Fibroblast of the conjunctiva (primary cell): ENCODE measurements at regions not wholly inside any gene's neighbourhood (a gene's known extent, or its start where the extent isn't known, plus 50 kb on each side); places are given as distances from the start of the nearest gene placed in this dataset.

Experiments
- DNase-seq: peaks from one replicate; pipeline ENCODE4 v3.0.0-alpha.2; 2010; ENCODE audit warnings: low read depth

DNA sequence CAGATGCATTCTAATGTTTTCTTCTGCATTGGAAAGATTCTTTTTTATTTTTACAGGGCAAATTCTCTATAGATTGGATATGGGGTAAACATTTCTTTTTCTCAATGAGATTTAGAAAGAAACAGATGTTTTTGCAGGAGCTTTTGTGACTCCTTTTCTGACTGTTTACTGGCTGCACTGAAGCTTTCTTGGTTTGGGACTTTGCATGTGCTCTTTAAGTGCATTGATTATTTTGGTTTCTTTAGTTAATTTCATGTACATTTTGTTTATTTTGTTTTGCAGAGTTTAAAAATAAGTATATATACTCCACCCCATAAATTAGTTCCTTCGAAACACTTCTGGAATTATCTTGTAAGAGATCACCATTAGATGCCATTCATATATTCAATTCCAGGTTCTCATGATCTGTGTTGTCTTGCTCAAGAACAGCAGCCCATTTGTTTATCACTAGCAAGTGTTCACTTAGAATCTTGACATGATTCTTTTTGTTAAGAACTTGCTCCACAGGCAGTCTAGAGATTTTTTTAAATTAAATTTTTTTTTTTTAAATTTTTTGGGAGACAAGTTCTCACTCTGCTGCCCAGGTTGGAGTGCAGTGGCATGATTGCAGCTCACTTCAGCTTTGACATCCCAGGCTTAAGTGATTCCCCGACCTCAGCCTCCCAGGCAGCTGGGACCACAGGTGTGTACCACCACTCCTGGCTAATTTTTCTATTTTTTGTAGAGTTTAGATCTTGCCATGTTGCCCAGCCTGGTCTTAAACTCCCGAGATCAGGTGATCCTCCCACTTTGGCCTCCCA, 233.7 kb downstream of the MYCN start:
- DNase-seq, result no peak

DNA sequence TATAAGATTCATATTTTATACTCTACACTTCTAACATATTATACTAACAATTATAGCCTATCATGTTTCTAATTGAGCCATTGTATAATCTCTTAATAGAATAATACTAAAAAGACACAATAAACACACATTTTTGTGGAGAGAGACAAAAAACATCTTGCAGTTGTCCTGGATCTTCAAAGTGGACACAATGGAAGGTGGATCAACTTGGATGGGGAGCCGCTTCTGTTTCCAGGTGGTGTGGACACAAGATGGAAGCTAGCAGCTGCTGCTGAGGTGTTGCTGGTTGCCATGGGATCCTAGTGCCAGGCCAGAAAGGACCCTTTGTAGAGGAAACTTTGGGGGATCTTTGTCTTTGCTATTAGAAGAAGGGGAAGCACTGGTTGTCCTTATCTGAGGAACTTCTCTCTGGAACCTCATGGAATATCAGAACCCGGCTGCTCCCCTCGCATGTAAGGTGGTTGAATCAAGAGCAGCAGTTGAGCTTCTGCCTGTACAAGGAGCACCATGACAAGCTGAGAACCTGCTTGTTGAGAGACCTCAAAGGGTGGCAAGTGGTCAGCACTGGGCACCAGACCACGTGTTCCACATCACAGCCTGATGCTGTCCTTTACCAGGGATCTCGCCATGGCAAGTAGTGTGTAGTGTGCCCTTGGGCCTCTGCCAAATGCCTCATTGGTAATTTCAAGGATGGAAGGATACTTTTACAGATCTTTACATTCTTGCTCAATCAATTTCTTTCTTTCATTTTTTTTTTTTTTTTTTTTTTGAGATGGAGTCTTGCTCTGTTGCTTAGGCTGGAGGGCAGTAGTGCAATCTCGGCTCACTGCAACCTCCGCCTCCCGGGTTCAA, 232.2 kb downstream of the MYCN start:
- DNase-seq, result no peak

DNA sequence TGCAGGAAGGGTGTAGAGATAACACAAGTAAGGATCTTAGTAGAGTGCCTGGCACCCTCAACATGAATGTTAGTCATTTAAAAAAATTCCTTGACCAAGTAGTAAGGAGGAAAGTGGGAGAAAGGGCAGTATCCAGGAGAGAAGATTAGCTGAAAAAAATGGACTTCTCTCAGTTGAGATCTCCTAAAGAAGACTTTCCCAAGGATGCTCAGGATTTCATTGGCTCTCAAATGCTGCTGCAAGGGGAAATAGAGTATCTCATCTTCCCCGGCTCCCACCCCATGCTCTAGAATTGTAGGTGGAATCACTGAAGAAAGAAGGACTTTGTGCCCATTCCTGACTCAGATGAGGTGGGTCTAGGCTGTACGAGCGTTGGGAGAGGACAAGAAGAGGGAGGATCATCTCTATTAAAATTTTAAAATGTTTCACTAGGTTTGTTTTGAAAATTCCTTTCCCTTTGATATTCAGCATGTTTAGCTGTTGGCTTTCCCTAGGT, 231.1 kb downstream of the MYCN start:
- no peak for DNase-seq

DNA sequence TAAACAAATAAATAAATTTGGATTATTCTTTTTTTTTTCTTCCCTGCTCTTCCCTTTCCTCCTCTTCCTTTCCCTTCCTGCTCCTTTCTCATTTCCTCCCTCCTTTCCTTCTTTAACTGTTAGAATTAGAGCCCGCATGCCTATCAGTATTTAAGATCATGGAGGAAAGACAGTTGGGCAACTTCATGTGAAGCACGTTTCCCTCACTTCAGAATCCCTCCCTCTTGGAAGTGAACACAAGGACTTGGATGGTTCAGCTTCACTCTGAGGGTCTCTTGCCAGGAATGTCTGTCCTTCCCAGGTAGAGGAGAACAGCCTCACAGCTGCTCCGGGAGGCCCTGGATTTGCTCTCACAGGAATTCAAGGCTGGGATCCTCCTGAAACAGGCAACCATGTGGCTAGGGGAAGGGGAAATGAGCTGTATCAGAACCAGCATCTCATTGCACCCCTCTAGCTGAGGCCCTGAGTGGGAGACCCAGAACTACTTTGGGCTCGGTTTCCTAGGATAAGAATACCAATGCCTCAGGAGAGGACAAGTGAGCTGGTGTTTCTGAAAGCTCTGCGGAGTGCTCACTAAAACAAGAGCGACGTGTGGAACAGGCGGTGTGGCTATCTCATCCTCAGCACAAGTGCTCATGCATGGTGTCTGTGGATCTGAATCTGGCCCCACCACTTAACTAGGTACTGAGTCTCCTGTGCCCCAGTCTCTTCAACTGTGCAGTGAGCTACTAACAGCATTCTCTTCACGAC, 230.5 kb downstream of the MYCN start:
- DNase-seq, result no peak

DNA sequence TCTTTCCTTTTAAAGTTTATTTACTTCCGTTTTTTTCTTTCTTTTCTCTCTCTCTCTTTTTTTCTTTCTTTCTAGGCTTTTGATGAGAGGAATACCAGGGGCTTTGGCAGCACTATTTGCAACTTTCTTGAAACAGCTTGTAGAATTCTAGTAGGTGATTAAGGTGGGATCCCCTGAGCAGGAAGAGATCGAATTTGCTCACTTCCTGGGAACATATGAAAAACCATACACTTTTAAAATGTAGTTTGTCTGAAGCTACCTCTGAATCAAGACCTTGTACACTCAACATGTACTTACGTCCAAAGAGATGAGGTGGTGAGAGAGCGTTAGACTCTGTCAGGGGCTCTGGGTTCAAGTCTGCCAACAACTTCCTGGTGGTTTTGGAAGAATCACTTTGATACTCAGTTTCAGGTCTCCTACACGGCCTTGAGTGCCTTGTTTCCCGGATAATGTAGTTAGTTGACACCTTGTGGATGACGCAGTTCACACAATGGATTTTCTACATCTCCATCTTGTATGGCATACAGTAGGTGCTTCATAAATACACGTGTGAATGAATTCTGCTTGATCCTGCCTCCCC, 229.1 kb downstream of the MYCN start:
- DNase-seq, result no peak

DNA sequence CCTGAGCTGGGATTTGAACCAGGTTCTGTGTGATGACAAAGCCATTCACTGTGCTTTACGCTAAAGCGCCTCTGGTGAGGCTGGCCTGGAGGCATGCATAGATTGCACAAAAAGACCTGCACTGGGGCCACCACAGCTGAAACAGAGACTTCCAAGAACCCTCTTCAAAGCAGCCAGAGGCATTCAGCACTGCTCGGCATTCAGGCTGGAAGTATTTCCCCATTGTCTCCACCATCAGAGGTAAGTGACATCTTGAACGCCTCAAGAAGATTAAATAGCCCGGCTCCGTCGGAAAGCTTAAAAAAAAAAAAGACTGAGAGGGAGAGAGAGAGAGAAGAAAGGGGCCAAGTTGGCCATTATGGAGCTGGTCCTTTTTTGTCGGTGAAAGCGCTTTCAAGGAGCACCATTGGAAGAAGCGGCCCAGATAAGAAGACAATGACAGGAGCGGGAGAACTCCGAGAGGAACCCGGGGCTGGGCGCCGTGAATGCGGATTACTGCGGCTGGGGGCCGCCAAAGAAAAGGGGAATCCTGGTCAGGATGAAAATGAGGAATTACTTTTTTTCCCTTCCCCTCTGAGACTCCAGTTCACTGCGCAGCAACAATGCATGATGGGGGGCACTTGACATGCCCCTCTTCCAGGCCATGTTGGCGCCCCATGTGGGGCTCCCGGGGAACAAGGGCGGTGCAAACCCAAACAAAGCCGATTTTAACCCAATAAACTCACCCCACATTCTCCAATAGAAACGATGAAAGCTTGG, 228.3 kb downstream of the MYCN start:
- DNase-seq, result no peak

DNA sequence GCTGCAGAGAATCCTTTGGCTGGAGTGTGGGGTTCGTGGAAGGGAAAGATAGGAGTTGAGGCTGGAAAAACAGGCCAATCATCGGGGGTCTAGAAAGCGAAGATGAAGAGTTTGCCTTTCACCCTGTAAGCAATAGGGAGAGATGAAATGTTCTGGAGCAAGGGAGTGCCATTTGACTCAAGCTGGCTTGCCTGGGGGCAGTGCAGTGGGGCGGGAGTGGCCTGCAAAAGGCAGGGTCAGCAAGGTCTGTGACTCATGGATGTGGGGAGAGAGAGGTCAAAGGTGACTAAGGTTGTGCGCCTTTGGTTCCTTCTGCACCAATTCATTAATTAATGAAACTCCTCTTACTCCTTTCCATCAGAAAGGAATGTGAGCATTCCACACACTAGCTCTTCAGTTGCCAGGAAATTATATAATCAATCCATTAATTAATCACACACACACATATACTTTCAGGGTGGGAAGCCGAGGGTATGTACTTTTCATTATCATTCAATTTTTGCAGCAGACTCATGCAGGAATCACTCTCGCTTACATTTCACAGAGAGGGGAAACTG, 227.6 kb downstream of the MYCN start:
- DNase-seq, result no peak

DNA sequence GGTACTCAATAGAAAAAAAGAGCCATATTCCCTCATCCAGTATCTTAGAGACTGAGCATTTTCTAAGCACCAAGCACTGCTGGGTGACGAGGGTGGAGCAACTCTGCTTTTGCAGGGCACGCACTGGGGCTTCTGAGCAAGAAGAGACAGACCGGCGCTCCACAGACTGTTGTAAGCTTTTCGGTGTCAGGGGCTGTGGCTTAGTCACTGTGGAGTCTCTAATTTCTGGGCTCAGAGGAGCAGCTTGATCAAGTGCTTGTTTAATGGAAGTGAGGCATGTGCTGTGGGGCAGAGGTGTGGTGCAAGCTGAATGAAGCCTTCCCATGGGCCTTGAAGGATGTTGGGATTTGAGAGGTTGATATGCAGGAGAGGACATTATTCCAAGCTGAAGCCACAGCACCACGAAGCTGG, 227.1 kb downstream of the MYCN start:
- DNase-seq, result no peak

DNA sequence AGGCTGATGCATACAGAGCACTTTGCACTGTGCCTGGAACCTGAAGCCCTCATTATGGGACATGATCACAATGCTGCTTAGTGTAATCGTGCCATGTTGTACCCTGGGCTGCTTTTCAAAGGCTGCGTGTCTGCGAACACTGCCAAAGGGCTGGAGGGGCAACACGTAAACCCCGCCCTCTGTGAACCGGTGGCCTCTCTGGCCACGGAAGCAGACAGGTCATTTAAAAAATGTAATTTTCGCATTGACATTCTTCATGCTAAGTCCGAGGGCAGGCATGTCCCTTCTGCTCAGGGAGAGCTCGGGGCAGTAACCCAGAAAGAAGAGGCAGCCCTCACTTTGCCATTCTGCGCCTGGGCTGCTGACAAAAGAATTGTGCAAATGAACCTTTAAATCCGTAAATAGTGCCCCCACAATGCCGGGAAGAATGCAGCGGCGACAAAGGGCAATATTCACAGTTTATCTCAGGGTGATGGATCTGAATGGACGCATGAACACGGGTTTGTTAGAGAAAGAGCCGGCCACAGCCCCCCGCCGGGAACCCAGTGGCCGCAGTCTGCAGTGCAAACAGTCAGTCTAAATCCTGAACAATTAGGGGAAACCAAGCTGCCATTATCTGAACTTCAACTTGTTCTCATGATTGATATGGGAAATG, 226.1 kb downstream of the MYCN start:
- no peak for DNase-seq

DNA sequence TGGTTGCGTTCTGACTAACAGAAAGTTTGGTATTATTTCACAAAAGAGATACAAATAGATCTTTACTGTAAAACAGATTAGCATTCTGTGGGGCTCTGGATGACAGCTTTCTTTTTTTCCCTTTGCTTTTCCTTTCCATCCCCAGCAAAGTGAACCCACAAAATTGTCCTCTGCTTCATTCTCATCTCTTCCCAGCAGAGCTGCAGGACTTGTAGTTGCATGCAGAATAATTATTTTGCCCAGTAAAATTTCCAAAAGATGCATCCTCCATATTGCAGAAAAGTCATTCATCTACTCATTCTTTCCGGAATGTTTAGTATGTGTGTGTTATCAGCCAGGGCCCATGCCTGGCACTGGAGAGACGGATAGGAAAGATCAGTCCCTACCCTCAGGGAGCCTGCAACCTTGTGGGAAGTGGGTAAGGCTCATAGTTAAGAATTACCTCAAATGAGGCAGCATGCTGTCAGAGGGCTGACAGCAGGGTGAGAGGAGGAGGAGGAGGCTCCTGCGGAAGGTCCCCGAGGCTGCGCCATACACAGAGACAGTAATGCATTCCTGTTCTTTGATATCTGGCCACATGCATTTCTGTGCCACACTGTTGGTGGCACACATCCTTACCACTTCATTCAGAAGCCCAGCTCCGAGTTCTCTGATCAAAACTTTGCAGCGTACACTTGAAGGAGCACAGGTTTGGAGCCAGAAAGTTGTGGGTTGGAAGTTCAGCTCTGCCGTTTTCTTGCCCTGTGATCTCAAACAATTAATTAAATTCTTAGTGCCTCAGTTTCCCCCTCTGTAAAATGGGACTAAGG, 225.4 kb downstream of the MYCN start:
- DNase-seq, result no peak

DNA sequence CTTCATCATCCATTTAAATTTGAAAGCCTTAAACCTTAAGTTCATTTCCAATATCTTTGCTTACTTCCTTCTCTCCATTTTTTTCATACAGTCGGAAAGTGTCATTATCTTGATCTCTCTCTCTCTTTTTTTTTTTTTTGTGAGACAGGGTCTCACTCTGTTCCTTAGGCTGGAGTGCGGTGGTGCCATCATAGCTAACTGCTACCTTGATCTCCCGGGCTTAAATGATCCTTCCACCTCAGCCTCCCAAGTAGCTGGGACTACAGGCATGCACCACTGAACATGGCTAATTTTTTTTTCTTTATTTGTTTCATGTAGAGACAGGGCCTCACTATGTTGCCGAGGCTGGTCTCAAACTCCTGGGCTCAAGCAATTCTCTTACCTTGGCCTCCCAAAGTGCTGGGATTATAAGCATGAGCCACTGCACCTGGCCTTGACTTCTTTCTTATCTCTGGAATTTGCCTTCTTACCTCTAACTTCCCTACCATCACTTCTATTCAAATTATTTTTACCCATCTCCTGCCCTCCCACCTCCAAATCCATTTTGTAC, 222.2 kb downstream of the MYCN start:
- no peak for DNase-seq

DNA sequence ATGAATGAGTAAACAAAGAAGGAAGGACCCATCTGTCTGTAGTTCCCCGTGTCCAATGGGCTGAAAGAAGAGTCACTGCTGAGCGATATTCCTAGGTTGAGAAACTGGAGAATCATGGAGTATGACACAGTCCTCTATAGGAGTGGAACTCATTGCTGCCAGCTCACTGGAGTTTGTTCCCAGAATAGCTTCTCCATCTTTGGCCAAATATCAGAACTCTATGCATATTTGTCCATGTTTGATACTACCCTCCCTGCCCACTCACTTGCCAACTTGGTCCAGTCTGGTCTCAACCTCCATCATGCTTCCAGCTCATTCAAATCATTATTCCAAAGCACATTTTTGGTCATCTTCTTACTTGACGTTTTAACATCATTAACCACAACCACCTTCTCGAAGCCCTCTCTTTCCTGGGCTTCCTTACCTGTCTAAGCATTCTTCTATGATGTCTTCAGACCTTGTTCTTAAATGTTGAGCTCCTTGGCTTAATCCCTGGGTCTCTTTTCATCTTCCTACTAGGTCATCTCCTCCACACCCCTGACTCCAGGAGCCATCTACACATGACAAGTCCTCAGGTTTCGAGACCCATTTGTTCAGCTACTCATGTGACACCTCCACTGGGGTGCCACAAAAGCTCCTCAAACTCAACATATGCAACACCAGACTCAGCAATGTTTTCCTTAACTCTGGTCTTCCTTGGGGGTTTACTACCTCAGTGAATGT, 221.6 kb downstream of the MYCN start:
- no peak for DNase-seq

DNA sequence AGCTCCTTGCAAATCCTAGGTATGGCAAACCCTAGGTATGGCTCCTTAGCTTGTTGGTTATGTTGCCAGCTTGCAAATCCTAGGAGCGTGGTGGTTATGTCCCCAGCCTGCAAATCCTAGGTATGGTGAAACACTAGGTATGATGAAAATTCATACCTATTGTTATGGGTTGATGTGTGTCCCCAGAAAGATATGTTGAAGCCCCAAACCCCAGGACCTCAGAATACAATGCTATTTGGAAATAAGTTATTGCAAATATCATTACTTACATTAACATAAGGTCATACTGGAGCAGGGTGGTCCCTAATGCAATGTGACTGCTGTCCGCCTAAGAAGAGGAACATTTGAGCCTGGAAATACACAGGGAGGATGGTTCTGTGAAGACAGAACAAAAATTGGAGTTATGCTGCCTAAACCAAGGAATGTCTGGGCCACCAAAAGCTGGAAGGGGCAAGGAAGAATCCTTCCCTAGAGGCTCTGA, 220.8 kb downstream of the MYCN start:
- DNase-seq, result no peak

DNA sequence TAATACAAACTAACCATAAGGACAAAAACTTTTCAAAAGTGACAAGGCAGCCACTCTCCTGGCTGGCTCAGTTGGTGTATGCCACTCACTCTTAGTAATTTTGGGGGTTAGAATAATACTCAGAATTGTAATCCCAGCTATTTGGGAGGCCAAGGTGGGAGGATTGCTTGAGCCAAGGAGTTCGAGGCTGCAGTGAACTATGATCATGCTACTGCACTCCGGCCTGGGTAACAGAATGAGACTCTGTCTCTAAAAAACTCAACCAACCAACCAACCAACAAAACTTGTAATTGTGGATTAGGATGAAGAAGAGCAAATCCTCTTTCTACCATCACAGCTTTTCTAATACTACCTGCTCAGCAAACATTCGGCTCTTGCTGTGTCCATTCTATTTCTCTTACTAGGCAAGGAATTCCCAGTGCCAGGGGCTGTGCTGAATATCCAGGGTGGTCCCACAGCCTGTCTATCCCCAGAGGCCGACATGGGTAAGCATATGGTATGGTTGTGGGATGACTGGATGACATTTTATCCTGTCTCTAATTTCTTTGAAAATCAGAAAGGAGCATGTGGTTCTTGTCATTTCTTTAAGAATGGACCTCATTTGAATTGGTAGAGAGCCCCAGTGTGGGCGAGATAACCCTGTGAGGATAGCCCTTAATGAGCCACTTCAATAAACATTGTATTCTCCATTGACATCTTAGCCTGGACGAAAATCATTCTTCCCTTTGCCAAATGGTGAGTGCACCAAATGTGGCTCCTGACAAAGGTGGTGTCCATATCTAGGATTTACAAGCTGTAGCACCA, 220.1 kb downstream of the MYCN start:
- DNase-seq, result no peak

DNA sequence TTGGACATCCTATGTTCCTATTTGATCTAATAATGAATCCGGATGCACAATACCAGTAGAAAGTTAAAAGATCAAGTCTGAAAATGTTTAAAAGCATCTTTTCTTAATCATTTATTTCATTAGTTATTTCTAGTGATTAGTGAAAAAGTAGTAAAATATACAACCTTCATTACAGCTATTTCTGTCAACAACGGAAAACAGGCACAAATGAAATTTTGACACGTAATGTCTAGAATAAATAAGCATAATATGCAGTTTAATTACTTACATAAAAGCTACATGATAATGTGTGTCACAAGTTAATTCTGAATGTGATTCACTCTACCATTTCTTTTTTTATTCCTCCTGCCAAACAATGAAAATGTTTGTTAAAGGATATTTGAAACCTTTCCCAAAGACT, 216.1 kb downstream of the MYCN start:
- no peak for DNase-seq

DNA sequence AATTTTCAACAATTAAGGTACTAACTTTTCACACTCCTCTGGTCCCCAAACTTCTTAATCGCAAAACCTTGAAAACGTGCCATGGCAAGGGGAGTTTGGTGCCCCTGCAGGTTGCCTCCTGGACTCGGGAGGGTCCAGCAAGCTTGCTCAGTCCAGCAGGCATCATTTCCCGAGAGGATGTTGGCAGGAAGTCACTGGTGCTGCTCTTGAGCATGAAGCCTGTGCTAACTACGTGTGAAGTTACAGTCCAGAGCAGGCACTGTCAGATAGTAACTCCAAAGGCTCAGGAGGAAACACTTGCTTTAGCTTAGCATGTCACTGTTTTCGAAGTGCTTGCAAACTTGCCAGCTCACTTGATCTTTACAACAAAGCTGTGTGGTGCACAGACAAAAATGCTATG, 215.4 kb downstream of the MYCN start:
- DNase-seq, result no peak

DNA sequence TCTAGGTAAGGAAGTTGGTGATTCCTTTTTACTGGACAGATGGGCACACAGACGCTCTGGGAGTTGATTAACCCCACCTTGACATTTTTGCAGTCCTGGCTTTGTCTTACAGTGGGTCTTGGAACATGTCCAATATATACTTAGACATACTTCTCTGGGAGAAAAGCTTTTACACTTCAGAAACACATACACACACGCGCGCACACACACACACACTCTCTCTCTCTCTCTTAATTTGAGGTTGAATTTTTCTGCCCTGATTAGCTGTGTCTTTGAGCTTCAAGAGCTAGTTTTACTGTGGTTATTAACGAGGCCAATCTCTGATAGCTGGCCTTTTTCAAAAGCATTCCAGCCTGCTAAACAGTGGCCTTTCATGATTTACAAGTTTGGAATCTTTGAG, 215.0 kb downstream of the MYCN start:
- DNase-seq, result no peak
